Fibroblast of the aortic adventitia (primary cell): ENCODE measurements at regions not wholly inside any gene's neighbourhood (a gene's known extent, or its start where the extent isn't known, plus 50 kb on each side); places are given as distances from the start of the nearest gene placed in this dataset.

Experiments
- DNase-seq: peaks from one replicate; pipeline ENCODE4 v3.0.0-alpha.2; 2010; ENCODE audit warnings: low read depth
- H3K4me3 ChIP-seq: 2 replicates; pipeline ENCODE4 v1.5.1; 2011; ENCODE audit warnings: low read depth, mild to moderate bottlenecking, control low read depth, low read length, moderate library complexity
- TF ChIP-seq, protein P1 (sequence below): IDR thresholded peaks from 2 replicates; pipeline ENCODE4 v1.5.1; 2011; ENCODE audit warnings: mild to moderate bottlenecking, low read length, control low read depth, inconsistent platforms; ENCODE audit not compliant: insufficient read depth

DNA sequence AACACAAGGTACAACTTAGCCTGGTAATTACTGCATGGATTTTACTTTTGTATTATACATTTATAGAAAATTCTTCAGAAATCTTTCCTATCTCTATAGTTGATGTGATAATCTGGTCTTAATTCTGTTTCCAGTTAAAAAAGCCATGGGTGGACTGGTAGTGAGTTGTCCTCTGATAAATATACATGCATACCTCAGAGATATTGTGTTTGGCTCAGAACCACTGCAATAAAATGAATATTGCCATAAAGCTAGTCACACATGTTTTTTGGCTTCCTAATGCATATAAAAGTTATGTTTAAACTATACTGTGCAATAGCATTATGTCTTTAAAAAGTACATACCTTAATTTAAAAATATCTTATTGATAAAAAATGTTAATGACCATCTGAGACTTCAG lies 708.6 kb upstream of the MARCKS start:
- TF ChIP-seq, protein P1, sequence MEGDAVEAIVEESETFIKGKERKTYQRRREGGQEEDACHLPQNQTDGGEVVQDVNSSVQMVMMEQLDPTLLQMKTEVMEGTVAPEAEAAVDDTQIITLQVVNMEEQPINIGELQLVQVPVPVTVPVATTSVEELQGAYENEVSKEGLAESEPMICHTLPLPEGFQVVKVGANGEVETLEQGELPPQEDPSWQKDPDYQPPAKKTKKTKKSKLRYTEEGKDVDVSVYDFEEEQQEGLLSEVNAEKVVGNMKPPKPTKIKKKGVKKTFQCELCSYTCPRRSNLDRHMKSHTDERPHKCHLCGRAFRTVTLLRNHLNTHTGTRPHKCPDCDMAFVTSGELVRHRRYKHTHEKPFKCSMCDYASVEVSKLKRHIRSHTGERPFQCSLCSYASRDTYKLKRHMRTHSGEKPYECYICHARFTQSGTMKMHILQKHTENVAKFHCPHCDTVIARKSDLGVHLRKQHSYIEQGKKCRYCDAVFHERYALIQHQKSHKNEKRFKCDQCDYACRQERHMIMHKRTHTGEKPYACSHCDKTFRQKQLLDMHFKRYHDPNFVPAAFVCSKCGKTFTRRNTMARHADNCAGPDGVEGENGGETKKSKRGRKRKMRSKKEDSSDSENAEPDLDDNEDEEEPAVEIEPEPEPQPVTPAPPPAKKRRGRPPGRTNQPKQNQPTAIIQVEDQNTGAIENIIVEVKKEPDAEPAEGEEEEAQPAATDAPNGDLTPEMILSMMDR = no peak
- H3K4me3 ChIP-seq = no peak overlapping the region
- DNase-seq = peak; percentile 60

DNA sequence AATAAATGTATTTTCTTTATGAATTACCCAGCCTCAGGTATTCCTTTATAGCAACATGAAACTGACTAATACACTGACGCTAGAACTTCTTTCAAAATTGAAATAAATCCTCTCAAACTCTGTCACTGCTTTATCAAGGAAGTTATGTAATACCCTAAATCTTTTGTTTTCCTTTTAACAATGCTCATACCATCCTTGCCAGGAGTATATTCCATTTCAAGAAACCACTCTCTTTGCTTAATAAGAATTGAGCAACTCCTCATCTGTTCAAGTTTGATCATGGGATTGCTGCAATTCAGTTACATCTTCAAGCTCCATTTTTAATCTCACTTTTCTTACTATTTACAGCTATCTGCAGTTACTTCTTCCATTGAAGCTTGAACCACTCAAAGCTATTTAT lies 707.6 kb upstream of the MARCKS start:
- DNase-seq = peak; percentile 83
- no peak overlapping the region for H3K4me3 ChIP-seq
- TF ChIP-seq, protein P1 = no peak

DNA sequence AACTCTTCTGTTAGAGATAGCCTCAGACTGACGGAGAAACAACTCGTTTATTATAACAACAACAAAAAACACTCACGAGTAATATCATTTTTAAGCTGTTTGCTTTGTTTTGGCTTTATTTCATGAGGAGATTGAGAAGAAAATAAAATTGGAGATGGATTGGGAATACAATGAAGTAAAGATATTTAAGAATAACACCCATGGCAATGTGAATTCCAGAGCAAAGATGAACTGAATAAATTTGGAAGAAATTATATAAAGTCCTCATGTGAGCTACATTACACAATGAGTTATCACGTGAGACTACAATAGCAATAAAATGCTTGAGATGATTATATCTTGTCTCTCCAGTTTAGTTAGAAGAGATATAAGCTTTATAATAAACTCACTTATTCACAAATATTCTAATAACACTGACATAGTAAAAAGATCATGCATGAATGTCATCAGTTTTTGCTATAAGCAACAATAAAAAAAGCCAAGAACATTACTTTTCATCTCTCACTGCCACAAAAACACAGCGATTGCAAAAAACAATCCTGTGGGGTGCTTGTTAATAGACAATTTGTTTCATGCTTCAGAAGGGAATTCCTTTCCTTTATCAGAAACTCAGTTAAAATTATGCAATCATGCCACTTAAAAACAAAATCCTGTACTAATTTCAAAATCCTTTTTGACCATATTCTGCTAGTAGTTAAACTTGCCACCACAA lies 696.7 kb upstream of the MARCKS start:
- TF ChIP-seq, protein P1 = no peak
- no peak for DNase-seq
- H3K4me3 ChIP-seq = no peak overlapping the region

DNA sequence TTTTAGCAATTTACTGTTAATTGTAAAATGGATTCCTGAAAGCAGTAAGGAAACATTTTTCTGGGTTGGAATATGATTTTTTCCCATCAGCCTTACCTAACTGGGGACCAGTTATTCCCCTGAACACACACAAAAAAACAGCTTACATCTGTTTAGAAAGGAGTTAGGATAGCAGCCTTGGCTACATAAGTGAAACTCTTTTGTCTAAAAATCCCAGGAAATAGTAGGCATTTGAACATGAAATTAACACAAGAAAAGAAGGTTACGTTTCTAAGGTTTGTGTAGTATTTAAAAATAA lies 696.2 kb upstream of the MARCKS start:
- no peak for DNase-seq
- TF ChIP-seq, protein P1 = no peak
- H3K4me3 ChIP-seq = no peak overlapping the region

DNA sequence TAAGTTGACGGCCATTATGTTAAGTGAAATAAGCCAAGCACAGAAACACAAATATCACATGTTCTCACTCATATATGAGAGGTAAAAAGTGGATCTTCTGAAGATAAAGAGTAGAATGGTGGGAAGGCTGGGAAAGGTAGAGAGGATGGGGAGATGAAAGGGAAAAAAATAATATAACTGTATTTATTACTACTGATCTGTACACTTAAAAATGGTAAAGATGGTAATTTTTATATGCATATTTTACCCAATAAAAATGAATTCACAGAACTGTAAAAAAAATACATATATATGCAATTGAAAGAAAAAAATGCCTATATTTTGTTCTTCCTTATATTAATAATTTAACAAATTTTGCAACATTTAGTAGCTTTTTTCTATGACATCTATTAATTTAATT lies 694.4 kb upstream of the MARCKS start:
- DNase-seq = no peak
- TF ChIP-seq, protein P1 = no peak
- H3K4me3 ChIP-seq = no peak overlapping the region

DNA sequence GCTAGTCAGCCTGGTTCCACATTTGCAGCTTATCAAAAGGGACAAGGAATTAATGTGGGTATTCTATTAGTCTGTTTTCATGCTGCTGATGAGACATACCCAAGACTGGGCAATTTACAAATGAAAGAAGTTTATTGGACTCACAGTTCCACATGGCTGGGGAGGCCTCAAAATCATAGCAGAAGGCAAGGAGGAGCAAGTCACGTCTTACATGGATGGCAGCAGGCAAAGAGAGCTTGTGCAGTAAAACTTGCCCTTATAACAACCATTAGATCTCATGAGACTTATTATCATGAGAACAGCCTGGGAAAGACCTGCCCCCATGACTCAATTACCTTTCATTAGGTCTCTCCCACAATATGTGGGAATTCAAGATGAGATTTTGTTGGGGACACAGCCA lies 689.1 kb upstream of the MARCKS start:
- TF ChIP-seq, protein P1 = no peak
- DNase-seq = no peak
- H3K4me3 ChIP-seq = no peak overlapping the region

DNA sequence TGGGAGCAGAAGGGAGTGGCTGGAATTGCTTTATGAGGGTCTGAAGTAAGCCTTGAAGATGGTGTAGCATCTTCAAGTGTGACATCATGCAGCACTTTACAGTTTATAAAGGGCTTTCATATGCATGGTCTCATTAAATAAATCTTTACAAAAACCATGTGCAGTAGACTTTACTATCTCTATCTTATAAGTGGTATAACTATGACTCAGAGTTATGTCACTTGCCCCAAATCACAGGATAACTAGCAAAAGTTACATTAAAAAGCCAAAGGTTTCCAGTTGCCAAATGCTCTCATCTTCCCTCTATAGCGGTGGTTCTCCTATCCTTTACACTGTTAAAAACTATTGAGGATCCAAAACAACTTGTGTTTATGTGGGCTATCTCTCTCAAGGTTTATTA lies 687.7 kb upstream of the MARCKS start:
- TF ChIP-seq, protein P1 = no peak
- peak; percentile 55 for DNase-seq
- H3K4me3 ChIP-seq = no peak overlapping the region
